ENCODE measurements at regions not wholly inside any gene's neighbourhood (a gene's known extent, or its start where the extent isn't known, plus 50 kb on each side); places are given as distances from the start of the nearest gene placed in this dataset.

DNA sequence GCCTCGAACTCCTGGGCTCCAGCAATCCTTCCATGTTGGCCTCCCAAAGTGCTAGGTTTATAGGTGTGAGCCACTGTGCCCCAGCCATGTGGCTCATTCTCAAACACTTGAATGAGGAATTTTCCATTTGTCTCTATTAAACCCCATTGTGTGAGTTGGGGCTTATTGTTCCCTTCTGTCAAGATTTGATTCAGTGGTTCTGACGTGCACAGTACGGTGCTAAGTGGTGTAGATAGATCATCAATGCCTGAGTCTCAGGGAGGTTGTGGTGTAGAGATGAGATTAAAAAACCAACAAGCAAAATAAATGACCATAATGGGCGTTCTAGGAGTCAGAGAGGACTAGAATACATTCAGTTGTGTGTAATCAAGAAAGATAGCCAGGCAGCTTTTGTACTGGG, 335.6 kb downstream of the PRL start:
- no peak for DNase-seq (ENCODE audit: low read depth in 2 of 2)

GRCh38 chr6:21965016-21965415, 331.8 kb downstream of the PRL start:
- no peak for DNase-seq (ENCODE audit: low read depth in 2 of 2)

- DNase-seq (ENCODE audit: low read depth in 2 of 2), result no peak
Observed at GRCh38 chr6:21965953-21966539, 330.8 kb downstream of the PRL start.

GRCh38 chr6:21967056-21967974, 329.5 kb downstream of the PRL start:
- no peak for DNase-seq (ENCODE audit: low read depth in 2 of 2)

GRCh38 chr6:21968411-21968810, 328.4 kb downstream of the PRL start:
- no peak for DNase-seq (ENCODE audit: low read depth in 2 of 2)

DNA sequence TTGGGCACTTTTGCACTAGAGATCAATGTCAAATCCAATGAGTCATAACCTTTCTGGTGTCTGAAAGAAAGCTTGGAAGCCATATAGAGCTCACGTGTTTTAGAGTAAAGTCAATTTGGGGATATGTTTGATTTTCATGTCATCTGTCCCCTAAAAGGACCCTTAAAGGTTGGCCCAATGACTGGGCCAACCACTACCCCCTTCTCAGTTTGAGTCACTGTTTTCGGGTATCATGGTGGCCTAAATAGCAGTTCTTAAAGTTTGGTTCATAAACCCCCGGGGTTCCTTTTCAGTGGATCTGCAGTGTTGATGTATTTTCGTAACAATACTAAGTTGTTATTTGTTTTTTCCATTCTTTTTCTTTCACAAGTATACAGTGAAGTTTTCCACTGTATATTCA, 327.6 kb downstream of the PRL start:
- DNase-seq (ENCODE audit: low read depth in 2 of 2), result no peak

DNA sequence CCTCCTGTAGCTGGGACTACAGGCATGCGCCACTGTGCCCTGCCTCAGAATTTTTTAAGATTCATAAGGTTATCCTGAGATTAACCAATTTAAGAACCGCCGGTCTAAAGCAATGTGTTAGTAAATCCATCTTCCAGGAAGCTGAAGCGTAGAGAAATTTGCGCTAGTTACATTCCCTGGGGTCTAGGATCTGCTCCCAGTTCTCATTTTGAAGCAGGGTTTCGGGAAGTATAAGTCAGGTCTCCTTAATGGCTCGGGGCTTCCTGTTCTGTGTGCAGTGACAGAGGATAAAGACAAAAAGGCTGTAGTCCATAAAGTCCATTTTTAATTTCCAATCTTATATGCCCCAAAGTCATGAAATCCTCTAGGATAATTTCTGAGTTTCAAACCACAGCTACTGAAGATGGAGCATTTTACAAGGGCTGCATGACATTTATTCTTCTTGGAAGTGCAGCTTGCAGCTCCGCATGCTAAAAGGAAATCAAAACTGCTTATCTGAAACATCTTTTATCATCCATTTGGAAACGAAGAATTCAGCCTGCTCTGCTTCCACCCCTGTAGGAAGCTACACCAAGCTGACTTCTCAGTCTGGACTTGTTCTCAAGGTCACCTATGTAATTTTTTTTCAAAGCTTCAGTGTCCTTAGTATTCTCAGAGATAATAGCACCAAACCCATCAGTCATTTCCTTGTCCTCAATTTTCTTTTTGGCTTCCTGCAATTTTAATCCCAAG, 326.1 kb downstream of the PRL start:
- no peak for DNase-seq (ENCODE audit: low read depth in 2 of 2)

DNA sequence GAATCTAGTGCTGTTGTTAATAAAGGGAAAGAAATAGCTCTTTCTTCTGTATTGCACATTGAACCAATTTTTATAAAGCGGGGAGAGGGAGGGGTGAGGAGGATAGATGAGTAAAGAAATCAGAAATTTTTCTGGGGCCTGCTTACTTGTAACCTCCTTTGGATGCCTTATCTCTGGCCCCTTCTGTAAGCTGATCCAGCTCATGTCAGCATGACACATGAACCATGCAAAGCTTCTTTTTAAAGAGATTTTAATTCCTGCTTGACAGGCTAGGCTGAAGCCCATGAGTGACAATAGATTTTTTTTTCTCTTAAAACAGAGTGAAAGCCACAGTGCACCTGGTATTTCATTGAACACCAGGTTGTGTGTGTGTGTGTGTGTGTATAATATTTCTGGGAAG, 325.3 kb downstream of the PRL start:
- no peak for DNase-seq (ENCODE audit: low read depth in 2 of 2)

GRCh38 chr6:21972516-21972915, 324.3 kb downstream of the PRL start:
- DNase-seq (ENCODE audit: low read depth in 2 of 2), result no peak

GRCh38 chr6:21977346-21977745, 319.5 kb downstream of the PRL start:
- DNase-seq (ENCODE audit: low read depth in 2 of 2), result no peak

DNA sequence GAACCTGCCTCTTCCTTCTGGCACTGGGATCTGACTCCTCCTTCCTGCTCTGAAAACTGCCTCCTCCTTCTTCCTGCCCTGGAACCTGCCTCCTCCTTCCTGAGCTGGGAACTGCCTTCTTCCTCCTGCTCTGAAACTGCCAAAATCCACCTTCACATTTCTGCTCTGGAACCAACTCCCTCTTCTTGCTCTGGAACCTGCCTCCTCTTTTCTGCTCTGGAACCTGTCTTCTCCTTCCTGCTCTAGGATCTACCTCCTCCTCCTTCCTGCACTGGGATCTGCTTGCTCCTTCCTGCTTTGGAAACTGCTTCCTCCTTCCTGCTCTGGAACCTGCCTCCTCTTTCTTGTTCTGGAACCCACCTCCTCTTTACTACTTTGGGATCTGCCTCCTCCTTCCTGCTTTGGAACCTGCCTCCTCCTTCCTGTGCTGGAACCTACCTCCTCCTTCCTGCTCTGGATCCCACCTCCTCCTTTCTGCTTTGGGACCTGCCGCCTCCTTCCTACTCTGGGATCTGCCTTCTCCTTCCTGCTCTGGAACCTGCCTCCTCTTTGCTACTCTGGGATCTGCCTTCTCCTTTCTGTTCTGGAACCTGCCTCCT, 315.5 kb downstream of the PRL start:
- no peak for DNase-seq (ENCODE audit: low read depth in 2 of 2)

DNA sequence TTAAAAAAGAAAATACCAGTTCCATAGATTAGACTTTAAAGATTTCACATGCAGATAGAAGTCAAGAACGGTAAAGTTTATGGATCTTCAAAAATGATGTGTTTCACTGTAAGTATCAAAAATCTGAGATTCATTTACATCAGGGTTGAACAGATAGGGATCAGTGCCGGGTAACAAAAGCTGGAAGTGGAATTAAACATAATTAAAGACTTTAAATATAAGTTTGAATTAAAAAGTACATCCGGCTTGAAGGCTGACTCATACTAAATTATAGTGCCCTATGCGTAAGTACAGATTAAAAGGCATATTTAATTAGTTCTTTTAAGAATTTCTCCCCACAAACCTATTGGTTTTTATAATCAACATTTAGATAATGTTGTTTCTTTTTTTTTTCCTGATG, 312.7 kb downstream of the PRL start:
- no peak for DNase-seq (ENCODE audit: low read depth in 2 of 2)

DNA sequence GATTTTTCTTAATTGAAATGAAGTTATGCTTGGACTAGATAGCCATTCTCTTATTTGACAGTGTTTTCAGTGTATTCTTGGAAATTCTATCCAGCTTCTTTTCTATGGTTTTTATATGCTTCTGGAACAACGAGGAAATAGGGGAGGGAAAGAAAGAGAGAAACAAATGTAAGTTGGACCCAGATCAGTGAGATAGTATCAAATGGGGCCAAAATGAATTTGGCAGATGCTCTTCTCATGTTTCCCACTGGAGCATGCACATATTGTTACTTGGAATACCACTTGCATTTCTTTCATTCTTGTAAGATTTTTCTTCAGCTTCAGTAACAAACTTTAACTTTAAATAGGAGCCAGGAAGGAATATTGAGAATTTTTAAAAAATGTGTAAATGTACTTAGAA, 312.3 kb downstream of the PRL start:
- DNase-seq (ENCODE audit: low read depth in 2 of 2), result no peak

GRCh38 chr6:21985904-21986303, 310.9 kb downstream of the PRL start:
- DNase-seq (ENCODE audit: low read depth in 2 of 2), result no peak

- DNase-seq (ENCODE audit: low read depth in 2 of 2), result no peak
Observed at GRCh38 chr6:21986703-21987102, 310.1 kb downstream of the PRL start.

GRCh38 chr6:21987501-21987957, 309.3 kb downstream of the PRL start:
- no peak for DNase-seq (ENCODE audit: low read depth in 2 of 2)

- DNase-seq (ENCODE audit: low read depth in 2 of 2), result no peak
Observed at GRCh38 chr6:21990577-21990976, 306.3 kb downstream of the PRL start.

DNA sequence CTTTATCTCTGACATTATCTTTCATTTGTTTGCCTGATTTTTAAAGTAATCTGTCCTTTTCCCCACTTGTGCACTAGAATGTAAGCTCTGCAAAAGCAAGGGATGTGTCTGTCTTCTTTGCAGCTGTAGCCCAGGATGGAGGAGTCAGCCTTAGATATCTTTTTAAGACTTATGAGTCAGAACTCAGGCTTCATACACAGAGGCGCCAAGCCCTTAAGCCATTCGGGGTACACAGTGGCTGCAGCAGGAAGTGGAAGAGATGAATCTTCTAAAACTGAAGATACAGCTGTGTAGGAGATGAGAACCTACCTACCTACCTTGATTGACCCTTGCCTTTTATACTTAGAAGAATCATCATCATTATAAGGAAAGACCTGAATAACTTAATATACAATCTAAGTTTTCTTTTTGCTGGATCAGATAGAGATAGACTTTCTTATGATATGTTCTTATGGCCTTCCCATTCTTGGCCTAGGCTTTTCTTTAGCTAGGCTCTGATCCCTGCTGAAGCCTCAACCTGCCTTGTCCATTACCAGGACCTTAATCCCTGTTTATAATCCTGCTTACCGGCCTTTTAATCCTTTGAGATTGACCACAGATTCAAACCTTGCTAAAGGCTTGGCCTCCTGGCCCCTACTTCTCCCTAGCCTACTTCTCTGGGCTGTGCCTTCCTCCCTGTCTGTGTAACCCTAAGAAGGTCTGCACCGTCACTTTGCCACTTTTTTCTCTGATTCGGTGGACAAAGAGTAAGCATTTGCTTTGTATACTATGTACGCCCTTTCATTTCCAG, 304.5 kb downstream of the PRL start:
- DNase-seq (ENCODE audit: low read depth in 2 of 2), result no peak

- DNase-seq (ENCODE audit: low read depth in 2 of 2), result no peak
Observed at GRCh38 chr6:21993841-21994240, 303.0 kb downstream of the PRL start.

- DNase-seq (ENCODE audit: low read depth in 2 of 2), result no peak
Observed at GRCh38 chr6:21994821-21995220, 302.0 kb downstream of the PRL start.

GRCh38 chr6:21995318-21995717, 301.5 kb downstream of the PRL start:
- DNase-seq (ENCODE audit: low read depth in 2 of 2), result no peak
